HEK293 (cell line): ENCODE measurements at regions not wholly inside any gene's neighbourhood (a gene's known extent, or its start where the extent isn't known, plus 50 kb on each side); places are given as distances from the start of the nearest gene placed in this dataset.
A peak's percentile ranks its signal among the peaks of the same experiment; 100 is the strongest.

Experiments
- CTCF ChIA-PET: fragments of 350-600 bp; formaldehyde crosslinking; extraction: SDS; loops from one replicate; lab custom pipeline; 2021; ENCODE audit warnings: antibody characterized with exemption; lab: Yijun Ruan, JAX
- POLR2A ChIA-PET: fragments of 300-600 bp; formaldehyde crosslinking; extraction: SDS; loops from one replicate; lab custom pipeline; 2020; ENCODE audit warnings: antibody characterized with exemption, inconsistent platforms; lab: Yijun Ruan, JAX
- H3K27ac ChIP-seq: fragments of 200-500 bp; sonication (Bioruptor generic); 2 replicates; pipeline ENCODE4 v1.5.1; 2014; ENCODE audit warnings: low read depth, low read length, control low read depth, inconsistent platforms; ENCODE audit errors: extremely low read depth
- H3K36me3 ChIP-seq, 2 experiments: fragments of 200-500 bp in 1 of 2; sonication (Bioruptor generic) in 1 of 2; 1 replicate in 1 of 2; 2 replicates in 1 of 2; pipeline ENCODE4 v1.5.1; 2014 to 2017; ENCODE audit warnings: inconsistent platforms in 2 of 2, low read length in 2 of 2; ENCODE audit not compliant: control insufficient read depth in 2 of 2, insufficient read depth in 1 of 2
- H3K4me1 ChIP-seq: fragments of 200-500 bp; sonication (Bioruptor generic); 2 replicates; pipeline ENCODE4 v1.5.1; 2014; ENCODE audit warnings: mild to moderate bottlenecking, low read length, inconsistent platforms; ENCODE audit not compliant: control insufficient read depth, insufficient read depth
- H3K4me3 ChIP-seq: 2 replicates; pipeline ENCODE4 v1.5.1; 2011; ENCODE audit warnings: low read depth, mild to moderate bottlenecking, control low read depth, low read length, moderate library complexity
- H3K9me3 ChIP-seq: fragments of 200-500 bp; sonication (Bioruptor generic); 2 replicates; pipeline ENCODE4 v1.5.1; 2014; ENCODE audit warnings: low read depth, low read length, inconsistent platforms; ENCODE audit not compliant: control insufficient read depth, insufficient read depth
- BCL11A ChIP-seq: fragments of 450-650 bp; formaldehyde crosslinking; IDR thresholded peaks from 2 replicates; pipeline ENCODE4 v1.5.1; 2016; ENCODE audit warnings: low read depth, missing biosample characterization, missing genetic modification characterization
- EGR2 ChIP-seq: fragments of 450-650 bp; formaldehyde crosslinking; IDR thresholded peaks from 2 replicates; pipeline ENCODE4 v1.5.1; 2016; ENCODE audit warnings: low read depth, missing biosample characterization, missing genetic modification characterization
- GLI2 ChIP-seq: fragments of 450-650 bp; formaldehyde crosslinking; IDR thresholded peaks from 2 replicates; pipeline ENCODE4; 2017; ENCODE audit warnings: missing biosample characterization, missing genetic modification characterization, low read depth, borderline replicate concordance
- GLIS2 ChIP-seq: fragments of 450-650 bp; formaldehyde crosslinking; IDR thresholded peaks from 2 replicates; pipeline ENCODE4 v1.5.1; 2016; ENCODE audit warnings: missing biosample characterization, missing genetic modification characterization
- HOXA7 ChIP-seq: sonication (generic); formaldehyde crosslinking; IDR thresholded peaks from 2 replicates; pipeline ENCODE4 v1.8.1; 2022; ENCODE audit warnings: missing genetic modification reagents, borderline replicate concordance
- KLF16 ChIP-seq: fragments of 450-650 bp; formaldehyde crosslinking; IDR thresholded peaks from 2 replicates; pipeline ENCODE4 v1.5.1; 2017; ENCODE audit warnings: missing biosample characterization, missing genetic modification characterization
- MEIS1 ChIP-seq: sonication (generic); formaldehyde crosslinking; IDR thresholded peaks from 2 replicates; pipeline ENCODE4 v1.8.1; 2022; ENCODE audit warnings: missing genetic modification reagents, mild to moderate bottlenecking, borderline replicate concordance
- OSR2 ChIP-seq: fragments of 450-650 bp; formaldehyde crosslinking; IDR thresholded peaks from 2 replicates; pipeline ENCODE4 v1.5.1; 2016; ENCODE audit warnings: missing biosample characterization, missing genetic modification characterization
- RBAK ChIP-seq: fragments of 450-650 bp; formaldehyde crosslinking; IDR thresholded peaks from 2 replicates; pipeline ENCODE4 v1.5.1; 2016; ENCODE audit warnings: missing biosample characterization, missing genetic modification characterization
- SP2 ChIP-seq: fragments of 450-650 bp; formaldehyde crosslinking; IDR thresholded peaks from 2 replicates; pipeline ENCODE4 v1.5.1; 2016; ENCODE audit warnings: missing biosample characterization, missing genetic modification characterization
- TCF7L2 ChIP-seq: IDR thresholded peaks from 2 replicates; pipeline ENCODE4 v1.6.1; 2011; ENCODE audit warnings: low read depth, mild to moderate bottlenecking, inconsistent platforms, low read length, moderate library complexity, borderline replicate concordance
- ZBTB21 ChIP-seq: fragments of 450-650 bp; formaldehyde crosslinking; IDR thresholded peaks from 2 replicates; pipeline ENCODE4 v1.5.1; 2017; ENCODE audit warnings: missing biosample characterization, missing genetic modification characterization
- ZEB2 ChIP-seq: fragments of 450-650 bp; formaldehyde crosslinking; IDR thresholded peaks from 2 replicates; pipeline ENCODE4 v1.5.1; 2016; ENCODE audit warnings: missing biosample characterization, missing genetic modification characterization
- ZFHX2 ChIP-seq: fragments of 450-650 bp; formaldehyde crosslinking; conservative IDR thresholded peaks from 2 replicates; pipeline ENCODE4 v1.5.1; 2016; ENCODE audit warnings: missing biosample characterization, missing genetic modification characterization
- ZNF155 ChIP-seq: fragments of 450-650 bp; formaldehyde crosslinking; IDR thresholded peaks from 2 replicates; pipeline ENCODE4 v1.5.1; 2016; ENCODE audit warnings: missing biosample characterization, missing genetic modification characterization
- ZNF211 ChIP-seq: fragments of 450-650 bp; formaldehyde crosslinking; IDR thresholded peaks from 2 replicates; pipeline ENCODE4 v1.5.1; 2016; ENCODE audit warnings: low read depth, missing biosample characterization, missing genetic modification characterization
- ZNF221 ChIP-seq: fragments of 450-650 bp; formaldehyde crosslinking; IDR thresholded peaks from 2 replicates; pipeline ENCODE4 v1.5.1; 2017; ENCODE audit warnings: missing biosample characterization, missing genetic modification characterization, borderline replicate concordance
- ZNF239 ChIP-seq: fragments of 450-650 bp; formaldehyde crosslinking; IDR thresholded peaks from 2 replicates; pipeline ENCODE4 v1.5.1; 2016; ENCODE audit warnings: missing biosample characterization, missing genetic modification characterization
- ZNF24 ChIP-seq: fragments of 450-650 bp; formaldehyde crosslinking; IDR thresholded peaks from 2 replicates; pipeline ENCODE4 v1.5.1; 2016; ENCODE audit warnings: missing biosample characterization, missing genetic modification characterization
- ZNF302 ChIP-seq: fragments of 450-650 bp; formaldehyde crosslinking; IDR thresholded peaks from 2 replicates; pipeline ENCODE4 v1.5.1; 2016; ENCODE audit warnings: missing biosample characterization, missing genetic modification characterization, low read depth
- ZNF324 ChIP-seq: fragments of 450-650 bp; formaldehyde crosslinking; IDR thresholded peaks from 2 replicates; pipeline ENCODE4 v1.5.1; 2016; ENCODE audit warnings: missing biosample characterization, missing genetic modification characterization
- ZNF341 ChIP-seq: fragments of 450-650 bp; formaldehyde crosslinking; IDR thresholded peaks from 2 replicates; pipeline ENCODE4; 2016; ENCODE audit warnings: low read depth, missing biosample characterization, missing genetic modification characterization
- ZNF366 ChIP-seq: fragments of 450-650 bp; formaldehyde crosslinking; conservative IDR thresholded peaks from 2 replicates; pipeline ENCODE4 v1.5.1; 2016; ENCODE audit warnings: missing biosample characterization, missing genetic modification characterization
- ZNF394 ChIP-seq: fragments of 450-650 bp; formaldehyde crosslinking; IDR thresholded peaks from 2 replicates; pipeline ENCODE4 v1.5.1; 2016; ENCODE audit warnings: missing biosample characterization, missing genetic modification characterization, mild to moderate bottlenecking, moderate library complexity, borderline replicate concordance
- ZNF623 ChIP-seq: fragments of 450-650 bp; formaldehyde crosslinking; IDR thresholded peaks from 2 replicates; pipeline ENCODE4 v1.5.1; 2016; ENCODE audit warnings: missing biosample characterization, missing genetic modification characterization
- ZNF629 ChIP-seq: fragments of 450-650 bp; formaldehyde crosslinking; IDR thresholded peaks from 2 replicates; pipeline ENCODE4 v1.5.1; 2017; ENCODE audit warnings: missing biosample characterization, missing genetic modification characterization
- ZNF658 ChIP-seq: fragments of 450-650 bp; formaldehyde crosslinking; IDR thresholded peaks from 2 replicates; pipeline ENCODE4; 2016; ENCODE audit warnings: missing biosample characterization, missing genetic modification characterization
- ZNF701 ChIP-seq: fragments of 450-650 bp; formaldehyde crosslinking; IDR thresholded peaks from 2 replicates; pipeline ENCODE4 v1.5.1; 2016; ENCODE audit warnings: missing biosample characterization, missing genetic modification characterization
- ZNF830 ChIP-seq: fragments of 450-650 bp; IDR thresholded peaks from 2 replicates; pipeline ENCODE4 v1.5.0; 2018; ENCODE audit warnings: missing biosample characterization, missing genetic modification characterization, low read depth, mild to moderate bottlenecking, moderate library complexity
- ZSCAN30 ChIP-seq: fragments of 450-650 bp; IDR thresholded peaks from 2 replicates; pipeline ENCODE4 v1.5.1; 2018; ENCODE audit warnings: missing biosample characterization, mild to moderate bottlenecking, missing genetic modification characterization, moderate library complexity
- TF ChIP-seq, protein P1 (sequence below): fragments of 450-650 bp; formaldehyde crosslinking; IDR thresholded peaks from 2 replicates; pipeline ENCODE4 v1.5.1; 2016; ENCODE audit warnings: missing biosample characterization, missing genetic modification characterization
- TF ChIP-seq, protein P2 (sequence below): fragments of 450-650 bp; formaldehyde crosslinking; IDR thresholded peaks from 2 replicates; pipeline ENCODE4 v1.5.1; 2016; ENCODE audit warnings: missing biosample characterization, missing genetic modification characterization
- TF ChIP-seq, protein P3 (sequence below): fragments of 450-650 bp; formaldehyde crosslinking; IDR thresholded peaks from 2 replicates; pipeline ENCODE4 v1.5.1; 2016; ENCODE audit warnings: missing biosample characterization, missing genetic modification characterization
- TF ChIP-seq, protein P4 (sequence below): fragments of 450-650 bp; formaldehyde crosslinking; IDR thresholded peaks from 2 replicates; pipeline ENCODE4 v1.5.1; 2016; ENCODE audit warnings: missing biosample characterization, missing genetic modification characterization

DNA sequence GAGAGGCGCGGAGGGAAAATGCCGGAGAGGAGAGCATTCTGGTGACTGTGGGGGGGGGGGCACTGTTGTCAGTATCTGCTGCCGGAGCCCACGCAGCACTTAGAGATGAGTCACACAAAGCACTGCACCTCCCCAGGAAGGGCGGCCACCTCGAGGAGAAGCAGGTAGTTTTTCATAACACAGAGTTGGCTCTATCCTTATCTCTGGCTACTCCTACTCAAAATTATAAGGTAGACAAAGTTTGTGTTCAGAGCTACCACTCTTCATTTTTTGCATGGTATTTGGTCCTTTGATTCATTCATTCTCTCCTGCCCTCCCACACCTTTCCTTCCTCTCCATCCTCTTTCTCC lies 76.2 kb upstream of the SCOC start:
- Histone ChIP-seq H3K4me3 (no peak overlapping the region; the same call in 1 of the 2 replicates), H3K4me1 (no peaks in the 10 kb centered on the region), H3K36me3 (no peaks in the 10 kb centered on the region), H3K9me3 (no peaks in the 10 kb centered on the region), H3K27ac (no peak overlapping the region)
- POLR2A ChIA-PET: no interaction called here
- CTCF ChIA-PET: no interaction called here
- TF ChIP-seq KLF16 (tag by site-specific recombination) (no peak), ZNF24 (tag by site-specific recombination) (0 out of 2 replicates have a peak, but pooled peaks have one; percentile 28), BCL11A (tag by site-specific recombination) (no peak), ZNF302 (tag by site-specific recombination) (no peak), HOXA7 (no peak), OSR2 (tag by site-specific recombination) (peak; percentile 11; the same call in 1 of the 2 replicates), ZNF221 (no peak), ZNF341 (peak; percentile 72), ZNF394 (tag by site-specific recombination) (peak; percentile 46; the same call in 1 of the 2 replicates), GLIS2 (tag by site-specific recombination) (peak; percentile 29; the same call in 1 of the 2 replicates), ZNF155 (no peak), ZNF658 (tag by site-specific recombination) (no peak), ZNF701 (tag by site-specific recombination) (no peak), ZEB2 (tag by site-specific recombination) (no peak), ZNF623 (no peak), ZNF366 (peak; percentile 81), RBAK (tag by site-specific recombination) (no peak), TCF7L2 (no peak), ZNF830 (no peak), ZBTB21 (tag by site-specific recombination) (no peak), ZNF211 (no peak), EGR2 (tag by site-specific recombination) (peak; percentile 50), MEIS1 (no peak), SP2 (tag by site-specific recombination) (no peak; the same call in 1 of the 2 replicates), GLI2 (tag by site-specific recombination) (no peak), ZNF324 (tag by site-specific recombination) (no peak), ZNF239 (tag by site-specific recombination) (no peak), ZFHX2 (tag by site-specific recombination) (peak; percentile 82), ZSCAN30 (tag by site-specific recombination) (no peak), ZNF629 (tag by site-specific recombination) (no peak)
- TF ChIP-seq, protein P1, sequence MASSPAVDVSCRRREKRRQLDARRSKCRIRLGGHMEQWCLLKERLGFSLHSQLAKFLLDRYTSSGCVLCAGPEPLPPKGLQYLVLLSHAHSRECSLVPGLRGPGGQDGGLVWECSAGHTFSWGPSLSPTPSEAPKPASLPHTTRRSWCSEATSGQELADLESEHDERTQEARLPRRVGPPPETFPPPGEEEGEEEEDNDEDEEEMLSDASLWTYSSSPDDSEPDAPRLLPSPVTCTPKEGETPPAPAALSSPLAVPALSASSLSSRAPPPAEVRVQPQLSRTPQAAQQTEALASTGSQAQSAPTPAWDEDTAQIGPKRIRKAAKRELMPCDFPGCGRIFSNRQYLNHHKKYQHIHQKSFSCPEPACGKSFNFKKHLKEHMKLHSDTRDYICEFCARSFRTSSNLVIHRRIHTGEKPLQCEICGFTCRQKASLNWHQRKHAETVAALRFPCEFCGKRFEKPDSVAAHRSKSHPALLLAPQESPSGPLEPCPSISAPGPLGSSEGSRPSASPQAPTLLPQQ (tag by site-specific recombination): no peak
- TF ChIP-seq, protein P2, sequence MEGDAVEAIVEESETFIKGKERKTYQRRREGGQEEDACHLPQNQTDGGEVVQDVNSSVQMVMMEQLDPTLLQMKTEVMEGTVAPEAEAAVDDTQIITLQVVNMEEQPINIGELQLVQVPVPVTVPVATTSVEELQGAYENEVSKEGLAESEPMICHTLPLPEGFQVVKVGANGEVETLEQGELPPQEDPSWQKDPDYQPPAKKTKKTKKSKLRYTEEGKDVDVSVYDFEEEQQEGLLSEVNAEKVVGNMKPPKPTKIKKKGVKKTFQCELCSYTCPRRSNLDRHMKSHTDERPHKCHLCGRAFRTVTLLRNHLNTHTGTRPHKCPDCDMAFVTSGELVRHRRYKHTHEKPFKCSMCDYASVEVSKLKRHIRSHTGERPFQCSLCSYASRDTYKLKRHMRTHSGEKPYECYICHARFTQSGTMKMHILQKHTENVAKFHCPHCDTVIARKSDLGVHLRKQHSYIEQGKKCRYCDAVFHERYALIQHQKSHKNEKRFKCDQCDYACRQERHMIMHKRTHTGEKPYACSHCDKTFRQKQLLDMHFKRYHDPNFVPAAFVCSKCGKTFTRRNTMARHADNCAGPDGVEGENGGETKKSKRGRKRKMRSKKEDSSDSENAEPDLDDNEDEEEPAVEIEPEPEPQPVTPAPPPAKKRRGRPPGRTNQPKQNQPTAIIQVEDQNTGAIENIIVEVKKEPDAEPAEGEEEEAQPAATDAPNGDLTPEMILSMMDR (tag by site-specific recombination): 0 out of 2 replicates have a peak, but pooled peaks have one; percentile 17
- TF ChIP-seq, protein P3, sequence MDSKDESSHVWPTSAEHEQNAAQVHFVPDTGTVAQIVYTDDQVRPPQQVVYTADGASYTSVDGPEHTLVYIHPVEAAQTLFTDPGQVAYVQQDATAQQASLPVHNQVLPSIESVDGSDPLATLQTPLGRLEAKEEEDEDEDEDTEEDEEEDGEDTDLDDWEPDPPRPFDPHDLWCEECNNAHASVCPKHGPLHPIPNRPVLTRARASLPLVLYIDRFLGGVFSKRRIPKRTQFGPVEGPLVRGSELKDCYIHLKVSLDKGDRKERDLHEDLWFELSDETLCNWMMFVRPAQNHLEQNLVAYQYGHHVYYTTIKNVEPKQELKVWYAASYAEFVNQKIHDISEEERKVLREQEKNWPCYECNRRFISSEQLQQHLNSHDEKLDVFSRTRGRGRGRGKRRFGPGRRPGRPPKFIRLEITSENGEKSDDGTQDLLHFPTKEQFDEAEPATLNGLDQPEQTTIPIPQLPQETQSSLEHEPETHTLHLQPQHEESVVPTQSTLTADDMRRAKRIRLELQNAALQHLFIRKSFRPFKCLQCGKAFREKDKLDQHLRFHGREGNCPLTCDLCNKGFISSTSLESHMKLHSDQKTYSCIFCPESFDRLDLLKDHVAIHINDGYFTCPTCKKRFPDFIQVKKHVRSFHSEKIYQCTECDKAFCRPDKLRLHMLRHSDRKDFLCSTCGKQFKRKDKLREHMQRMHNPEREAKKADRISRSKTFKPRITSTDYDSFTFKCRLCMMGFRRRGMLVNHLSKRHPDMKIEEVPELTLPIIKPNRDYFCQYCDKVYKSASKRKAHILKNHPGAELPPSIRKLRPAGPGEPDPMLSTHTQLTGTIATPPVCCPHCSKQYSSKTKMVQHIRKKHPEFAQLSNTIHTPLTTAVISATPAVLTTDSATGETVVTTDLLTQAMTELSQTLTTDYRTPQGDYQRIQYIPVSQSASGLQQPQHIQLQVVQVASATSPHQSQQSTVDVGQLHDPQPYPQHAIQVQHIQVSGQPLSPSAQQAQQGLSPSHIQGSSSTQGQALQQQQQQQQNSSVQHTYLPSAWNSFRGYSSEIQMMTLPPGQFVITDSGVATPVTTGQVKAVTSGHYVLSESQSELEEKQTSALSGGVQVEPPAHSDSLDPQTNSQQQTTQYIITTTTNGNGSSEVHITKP (tag by site-specific recombination): no peak
- TF ChIP-seq, protein P4, sequence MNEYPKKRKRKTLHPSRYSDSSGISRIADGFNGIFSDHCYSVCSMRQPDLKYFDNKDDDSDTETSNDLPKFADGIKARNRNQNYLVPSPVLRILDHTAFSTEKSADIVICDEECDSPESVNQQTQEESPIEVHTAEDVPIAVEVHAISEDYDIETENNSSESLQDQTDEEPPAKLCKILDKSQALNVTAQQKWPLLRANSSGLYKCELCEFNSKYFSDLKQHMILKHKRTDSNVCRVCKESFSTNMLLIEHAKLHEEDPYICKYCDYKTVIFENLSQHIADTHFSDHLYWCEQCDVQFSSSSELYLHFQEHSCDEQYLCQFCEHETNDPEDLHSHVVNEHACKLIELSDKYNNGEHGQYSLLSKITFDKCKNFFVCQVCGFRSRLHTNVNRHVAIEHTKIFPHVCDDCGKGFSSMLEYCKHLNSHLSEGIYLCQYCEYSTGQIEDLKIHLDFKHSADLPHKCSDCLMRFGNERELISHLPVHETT (tag by site-specific recombination): no peak
